GM23338 (cell line): ENCODE measurements at regions not wholly inside any gene's neighbourhood (a gene's known extent, or its start where the extent isn't known, plus 50 kb on each side); places are given as distances from the start of the nearest gene placed in this dataset.

ENCODE experiments used
- ATAC-seq: fragments of 200-7000 bp; cut with Tn5 transposase; 3 replicates; pipeline ENCODE4 v1.9.1; 2020
- DNase-seq: peaks from one replicate; pipeline ENCODE4 v3.0.0-alpha.2; 2015; ENCODE audit warnings: low spot score
- H2AFZ ChIP-seq: fragments of 200-600 bp; sonication (generic); 2 replicates; pipeline ENCODE4 v1.8.0; 2016; ENCODE audit warnings: antibody characterized with exemption, mild to moderate bottlenecking, moderate library complexity
- H3F3A ChIP-seq: fragments of 200-600 bp; sonication (generic); replicated peaks from 2 replicates; pipeline ENCODE4 v1.8.0; 2017; ENCODE audit warnings: antibody characterized with exemption, mixed run types, low read depth
- H3K27ac ChIP-seq: fragments of 200-600 bp; sonication (generic); 2 replicates; pipeline ENCODE4 v1.6.1; 2016; ENCODE audit warnings: low read depth
- H3K27me3 ChIP-seq: fragments of 200-600 bp; sonication (generic); 2 replicates; pipeline ENCODE4 v1.8.0; 2016; ENCODE audit warnings: mild to moderate bottlenecking, mixed run types, moderate library complexity; ENCODE audit not compliant: insufficient read depth
- H3K36me3 ChIP-seq: fragments of 200-600 bp; sonication (generic); 2 replicates; pipeline ENCODE4 v1.8.0; 2016; ENCODE audit warnings: mild to moderate bottlenecking; ENCODE audit not compliant: insufficient read depth
- H3K4me1 ChIP-seq: fragments of 200-600 bp; sonication (generic); 2 replicates; pipeline ENCODE4 v1.8.0; 2016; ENCODE audit warnings: mild to moderate bottlenecking, moderate library complexity; ENCODE audit not compliant: insufficient read depth
- H3K4me2 ChIP-seq: fragments of 200-600 bp; sonication (generic); 2 replicates; pipeline ENCODE4 v1.7.1; 2017; ENCODE audit warnings: mixed run types
- H3K4me3 ChIP-seq: fragments of 200-600 bp; sonication (generic); 2 replicates; pipeline ENCODE4 v1.6.1; 2016; ENCODE audit warnings: mixed run types
- H3K79me2 ChIP-seq: fragments of 200-600 bp; sonication (generic); replicated peaks from 2 replicates; pipeline ENCODE4 v1.8.0; 2017; ENCODE audit warnings: mild to moderate bottlenecking; ENCODE audit not compliant: insufficient read depth
- H3K9me2 ChIP-seq: fragments of 200-600 bp; sonication (generic); 2 replicates; pipeline ENCODE4 v1.8.0; 2017; ENCODE audit not compliant: insufficient read depth
- H4K20me1 ChIP-seq: fragments of 200-600 bp; sonication (generic); replicated peaks from 2 replicates; pipeline ENCODE4 v1.8.0; 2017; ENCODE audit warnings: mild to moderate bottlenecking; ENCODE audit not compliant: insufficient read depth
- H3K27ac Mint-ChIP-seq: 2 replicates; pipeline ENCODE4 v1.8.0; 2020; ENCODE audit warnings: inconsistent platforms, mild to moderate bottlenecking, moderate library complexity, mixed read lengths
- H3K27me3 Mint-ChIP-seq: 3 replicates; pipeline ENCODE4 v1.8.0; 2022; ENCODE audit warnings: low read depth, mild to moderate bottlenecking, moderate library complexity, mixed read lengths, inconsistent platforms; ENCODE audit not compliant: insufficient read depth, poor library complexity
- H3K36me3 Mint-ChIP-seq: 3 replicates; pipeline ENCODE4 v1.8.0; 2021; ENCODE audit warnings: low read depth, mild to moderate bottlenecking, inconsistent platforms, moderate library complexity, mixed read lengths
- H3K4me1 Mint-ChIP-seq: 3 replicates; pipeline ENCODE4 v1.8.0; 2020; ENCODE audit warnings: mild to moderate bottlenecking, inconsistent platforms, mixed read lengths
- H3K4me3 Mint-ChIP-seq: 3 replicates; pipeline ENCODE4 v1.8.0; 2021; ENCODE audit warnings: moderate library complexity, mild to moderate bottlenecking, inconsistent platforms, mixed read lengths
- H3K9me3 Mint-ChIP-seq: 3 replicates; pipeline ENCODE4 v1.8.0; 2020; ENCODE audit warnings: moderate library complexity, mild to moderate bottlenecking, inconsistent platforms, mixed read lengths
- EZH2phosphoT487 ChIP-seq: fragments of 200-600 bp; sonication (generic); IDR thresholded peaks from one replicate; pipeline ENCODE4 v1.8.1; 2018; ENCODE audit warnings: antibody characterized with exemption; ENCODE audit not compliant: unreplicated experiment
- JUNB ChIP-seq: IDR thresholded peaks from one replicate; pipeline ENCODE4 v1.6.1; 2016; ENCODE audit warnings: antibody characterized with exemption; ENCODE audit not compliant: unreplicated experiment
- NANOG ChIP-seq: IDR thresholded peaks from 2 replicates; pipeline ENCODE4 v1.6.1; 2016; ENCODE audit warnings: antibody characterized with exemption, borderline replicate concordance
- POLR2AphosphoS5 ChIP-seq: IDR thresholded peaks from 2 replicates; pipeline ENCODE4 v1.6.1; 2016; ENCODE audit warnings: antibody characterized with exemption, low read depth
- STAT1 ChIP-seq: IDR thresholded peaks from one replicate; pipeline ENCODE4 v1.6.1; 2016; ENCODE audit warnings: antibody characterized with exemption; ENCODE audit not compliant: unreplicated experiment
- ZNF114 ChIP-seq: fragments of 250-450 bp; sonication (Bioruptor Pico); IDR thresholded peaks from 2 replicates; pipeline ENCODE4 v1.5.0; 2020; ENCODE audit warnings: mild to moderate bottlenecking, moderate library complexity
- TF ChIP-seq, protein P1 (sequence below): IDR thresholded peaks from one replicate; pipeline ENCODE4 v1.6.1; 2018; ENCODE audit warnings: antibody characterized with exemption; ENCODE audit not compliant: unreplicated experiment
- TF ChIP-seq, protein P2 (sequence below), 2 experiments: fragments of 200-600 bp in 1 of 2; sonication (generic) in 1 of 2; conservative IDR thresholded peaks; 2 replicates each; pipeline versions ENCODE4 v1.5.1 to v1.6.1; 2016 to 2017; ENCODE audit warnings: antibody characterized with exemption in 2 of 2, low read depth in 2 of 2, mild to moderate bottlenecking in 2 of 2, moderate library complexity in 1 of 2
- TF ChIP-seq, protein P3 (sequence below): fragments of 250-450 bp; sonication (Bioruptor Pico); IDR thresholded peaks from 2 replicates; pipeline ENCODE4 v1.5.0; 2020; ENCODE audit warnings: mild to moderate bottlenecking, moderate library complexity

DNA sequence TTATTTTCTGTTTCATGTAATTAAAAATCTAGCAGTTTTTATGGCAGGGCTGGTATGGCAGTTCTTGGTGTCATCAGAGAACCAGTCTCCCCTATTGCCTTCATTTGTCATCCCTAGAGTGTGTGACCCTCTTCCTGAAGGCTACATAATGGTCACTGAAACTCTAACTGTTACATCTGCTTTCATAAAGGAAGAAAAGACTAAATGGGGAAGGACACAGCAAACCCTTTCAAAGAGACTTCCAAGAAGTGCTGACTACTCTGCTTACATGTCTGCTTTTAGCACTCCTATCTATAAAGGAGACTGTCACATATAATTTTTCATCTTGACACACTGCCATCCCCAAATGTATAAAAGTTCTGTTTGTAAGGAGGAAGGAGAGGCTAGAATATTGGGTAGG lies 105.9 kb upstream of the DIAPH2 start:
- H4K20me1 ChIP-seq, result no peaks in the 10 kb centered on the region
- no peak overlapping the region for H3K4me3 ChIP-seq
- no peaks in the 10 kb centered on the region for H3K4me1 Mint-ChIP-seq
- H3K27me3 ChIP-seq, result no peaks in the 10 kb centered on the region
- no peaks in the 10 kb centered on the region for H3K36me3 Mint-ChIP-seq
- H3K79me2 ChIP-seq, result no peaks in the 10 kb centered on the region
- H3F3A ChIP-seq, result no peaks in the 10 kb centered on the region
- H2AFZ ChIP-seq, result no peak overlapping the region
- H3K27ac ChIP-seq, result no peak overlapping the region
- no peak overlapping the region for H3K4me3 Mint-ChIP-seq
- ATAC-seq (no peak), DNase-seq (no peak)
- no peaks in the 10 kb centered on the region for H3K27me3 Mint-ChIP-seq
- no peak overlapping the region for H3K4me2 ChIP-seq
- no peaks in the 10 kb centered on the region; the same call in 1 of the 2 replicates for H3K9me2 ChIP-seq
- no peaks in the 10 kb centered on the region for H3K36me3 ChIP-seq
- H3K27ac Mint-ChIP-seq, result no peak overlapping the region
- H3K4me1 ChIP-seq, result no peaks in the 10 kb centered on the region
- TF ChIP-seq JUNB (no peak), EZH2phosphoT487 (no peak), STAT1 (no peak), ZNF114 (CRISPR knock-in tag) (no peak), NANOG (no peak)
- TF ChIP-seq, protein P1, sequence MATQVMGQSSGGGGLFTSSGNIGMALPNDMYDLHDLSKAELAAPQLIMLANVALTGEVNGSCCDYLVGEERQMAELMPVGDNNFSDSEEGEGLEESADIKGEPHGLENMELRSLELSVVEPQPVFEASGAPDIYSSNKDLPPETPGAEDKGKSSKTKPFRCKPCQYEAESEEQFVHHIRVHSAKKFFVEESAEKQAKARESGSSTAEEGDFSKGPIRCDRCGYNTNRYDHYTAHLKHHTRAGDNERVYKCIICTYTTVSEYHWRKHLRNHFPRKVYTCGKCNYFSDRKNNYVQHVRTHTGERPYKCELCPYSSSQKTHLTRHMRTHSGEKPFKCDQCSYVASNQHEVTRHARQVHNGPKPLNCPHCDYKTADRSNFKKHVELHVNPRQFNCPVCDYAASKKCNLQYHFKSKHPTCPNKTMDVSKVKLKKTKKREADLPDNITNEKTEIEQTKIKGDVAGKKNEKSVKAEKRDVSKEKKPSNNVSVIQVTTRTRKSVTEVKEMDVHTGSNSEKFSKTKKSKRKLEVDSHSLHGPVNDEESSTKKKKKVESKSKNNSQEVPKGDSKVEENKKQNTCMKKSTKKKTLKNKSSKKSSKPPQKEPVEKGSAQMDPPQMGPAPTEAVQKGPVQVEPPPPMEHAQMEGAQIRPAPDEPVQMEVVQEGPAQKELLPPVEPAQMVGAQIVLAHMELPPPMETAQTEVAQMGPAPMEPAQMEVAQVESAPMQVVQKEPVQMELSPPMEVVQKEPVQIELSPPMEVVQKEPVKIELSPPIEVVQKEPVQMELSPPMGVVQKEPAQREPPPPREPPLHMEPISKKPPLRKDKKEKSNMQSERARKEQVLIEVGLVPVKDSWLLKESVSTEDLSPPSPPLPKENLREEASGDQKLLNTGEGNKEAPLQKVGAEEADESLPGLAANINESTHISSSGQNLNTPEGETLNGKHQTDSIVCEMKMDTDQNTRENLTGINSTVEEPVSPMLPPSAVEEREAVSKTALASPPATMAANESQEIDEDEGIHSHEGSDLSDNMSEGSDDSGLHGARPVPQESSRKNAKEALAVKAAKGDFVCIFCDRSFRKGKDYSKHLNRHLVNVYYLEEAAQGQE, result no peak
- no peaks in the 10 kb centered on the region for H3K9me3 Mint-ChIP-seq

DNA sequence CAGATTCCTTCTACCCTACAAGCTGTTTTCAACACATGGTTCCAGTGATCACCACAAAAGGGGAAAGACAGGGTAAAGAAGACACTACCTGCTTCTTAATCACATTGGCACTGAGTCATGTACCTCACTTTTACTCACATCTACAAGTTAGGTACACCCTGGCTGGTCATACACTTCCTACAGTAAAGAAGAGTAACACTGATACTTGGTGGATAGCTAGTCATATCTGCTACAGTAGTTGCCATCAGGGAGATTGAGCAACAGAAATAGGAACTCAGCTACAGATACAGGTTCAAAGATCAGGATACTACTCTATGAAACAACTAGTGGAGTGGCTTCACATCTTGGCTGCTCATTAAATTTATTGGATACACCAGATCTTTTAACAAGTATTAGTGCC lies 105.4 kb upstream of the DIAPH2 start:
- Histone ChIP-seq H4K20me1 (no peaks in the 10 kb centered on the region), H3K9me2 (no peaks in the 10 kb centered on the region; the same call in 1 of the 2 replicates), H3K4me1 (no peaks in the 10 kb centered on the region), H3K4me2 (no peak overlapping the region), H3F3A (no peaks in the 10 kb centered on the region), H2AFZ (no peak overlapping the region), H3K79me2 (no peaks in the 10 kb centered on the region), H3K27ac (no peak overlapping the region), H3K27me3 (no peaks in the 10 kb centered on the region), H3K4me3 (no peak overlapping the region), H3K36me3 (no peaks in the 10 kb centered on the region)
- no peak overlapping the region for H3K27ac Mint-ChIP-seq
- TF ChIP-seq, protein P2, sequence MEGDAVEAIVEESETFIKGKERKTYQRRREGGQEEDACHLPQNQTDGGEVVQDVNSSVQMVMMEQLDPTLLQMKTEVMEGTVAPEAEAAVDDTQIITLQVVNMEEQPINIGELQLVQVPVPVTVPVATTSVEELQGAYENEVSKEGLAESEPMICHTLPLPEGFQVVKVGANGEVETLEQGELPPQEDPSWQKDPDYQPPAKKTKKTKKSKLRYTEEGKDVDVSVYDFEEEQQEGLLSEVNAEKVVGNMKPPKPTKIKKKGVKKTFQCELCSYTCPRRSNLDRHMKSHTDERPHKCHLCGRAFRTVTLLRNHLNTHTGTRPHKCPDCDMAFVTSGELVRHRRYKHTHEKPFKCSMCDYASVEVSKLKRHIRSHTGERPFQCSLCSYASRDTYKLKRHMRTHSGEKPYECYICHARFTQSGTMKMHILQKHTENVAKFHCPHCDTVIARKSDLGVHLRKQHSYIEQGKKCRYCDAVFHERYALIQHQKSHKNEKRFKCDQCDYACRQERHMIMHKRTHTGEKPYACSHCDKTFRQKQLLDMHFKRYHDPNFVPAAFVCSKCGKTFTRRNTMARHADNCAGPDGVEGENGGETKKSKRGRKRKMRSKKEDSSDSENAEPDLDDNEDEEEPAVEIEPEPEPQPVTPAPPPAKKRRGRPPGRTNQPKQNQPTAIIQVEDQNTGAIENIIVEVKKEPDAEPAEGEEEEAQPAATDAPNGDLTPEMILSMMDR (conservative IDR thresholded peaks at IDR 0.05; ENCODE audit: low read depth in 2 of 2), result no peak
- no peak for TF ChIP-seq STAT1
- no peak for TF ChIP-seq POLR2AphosphoS5
- TF ChIP-seq, protein P3, sequence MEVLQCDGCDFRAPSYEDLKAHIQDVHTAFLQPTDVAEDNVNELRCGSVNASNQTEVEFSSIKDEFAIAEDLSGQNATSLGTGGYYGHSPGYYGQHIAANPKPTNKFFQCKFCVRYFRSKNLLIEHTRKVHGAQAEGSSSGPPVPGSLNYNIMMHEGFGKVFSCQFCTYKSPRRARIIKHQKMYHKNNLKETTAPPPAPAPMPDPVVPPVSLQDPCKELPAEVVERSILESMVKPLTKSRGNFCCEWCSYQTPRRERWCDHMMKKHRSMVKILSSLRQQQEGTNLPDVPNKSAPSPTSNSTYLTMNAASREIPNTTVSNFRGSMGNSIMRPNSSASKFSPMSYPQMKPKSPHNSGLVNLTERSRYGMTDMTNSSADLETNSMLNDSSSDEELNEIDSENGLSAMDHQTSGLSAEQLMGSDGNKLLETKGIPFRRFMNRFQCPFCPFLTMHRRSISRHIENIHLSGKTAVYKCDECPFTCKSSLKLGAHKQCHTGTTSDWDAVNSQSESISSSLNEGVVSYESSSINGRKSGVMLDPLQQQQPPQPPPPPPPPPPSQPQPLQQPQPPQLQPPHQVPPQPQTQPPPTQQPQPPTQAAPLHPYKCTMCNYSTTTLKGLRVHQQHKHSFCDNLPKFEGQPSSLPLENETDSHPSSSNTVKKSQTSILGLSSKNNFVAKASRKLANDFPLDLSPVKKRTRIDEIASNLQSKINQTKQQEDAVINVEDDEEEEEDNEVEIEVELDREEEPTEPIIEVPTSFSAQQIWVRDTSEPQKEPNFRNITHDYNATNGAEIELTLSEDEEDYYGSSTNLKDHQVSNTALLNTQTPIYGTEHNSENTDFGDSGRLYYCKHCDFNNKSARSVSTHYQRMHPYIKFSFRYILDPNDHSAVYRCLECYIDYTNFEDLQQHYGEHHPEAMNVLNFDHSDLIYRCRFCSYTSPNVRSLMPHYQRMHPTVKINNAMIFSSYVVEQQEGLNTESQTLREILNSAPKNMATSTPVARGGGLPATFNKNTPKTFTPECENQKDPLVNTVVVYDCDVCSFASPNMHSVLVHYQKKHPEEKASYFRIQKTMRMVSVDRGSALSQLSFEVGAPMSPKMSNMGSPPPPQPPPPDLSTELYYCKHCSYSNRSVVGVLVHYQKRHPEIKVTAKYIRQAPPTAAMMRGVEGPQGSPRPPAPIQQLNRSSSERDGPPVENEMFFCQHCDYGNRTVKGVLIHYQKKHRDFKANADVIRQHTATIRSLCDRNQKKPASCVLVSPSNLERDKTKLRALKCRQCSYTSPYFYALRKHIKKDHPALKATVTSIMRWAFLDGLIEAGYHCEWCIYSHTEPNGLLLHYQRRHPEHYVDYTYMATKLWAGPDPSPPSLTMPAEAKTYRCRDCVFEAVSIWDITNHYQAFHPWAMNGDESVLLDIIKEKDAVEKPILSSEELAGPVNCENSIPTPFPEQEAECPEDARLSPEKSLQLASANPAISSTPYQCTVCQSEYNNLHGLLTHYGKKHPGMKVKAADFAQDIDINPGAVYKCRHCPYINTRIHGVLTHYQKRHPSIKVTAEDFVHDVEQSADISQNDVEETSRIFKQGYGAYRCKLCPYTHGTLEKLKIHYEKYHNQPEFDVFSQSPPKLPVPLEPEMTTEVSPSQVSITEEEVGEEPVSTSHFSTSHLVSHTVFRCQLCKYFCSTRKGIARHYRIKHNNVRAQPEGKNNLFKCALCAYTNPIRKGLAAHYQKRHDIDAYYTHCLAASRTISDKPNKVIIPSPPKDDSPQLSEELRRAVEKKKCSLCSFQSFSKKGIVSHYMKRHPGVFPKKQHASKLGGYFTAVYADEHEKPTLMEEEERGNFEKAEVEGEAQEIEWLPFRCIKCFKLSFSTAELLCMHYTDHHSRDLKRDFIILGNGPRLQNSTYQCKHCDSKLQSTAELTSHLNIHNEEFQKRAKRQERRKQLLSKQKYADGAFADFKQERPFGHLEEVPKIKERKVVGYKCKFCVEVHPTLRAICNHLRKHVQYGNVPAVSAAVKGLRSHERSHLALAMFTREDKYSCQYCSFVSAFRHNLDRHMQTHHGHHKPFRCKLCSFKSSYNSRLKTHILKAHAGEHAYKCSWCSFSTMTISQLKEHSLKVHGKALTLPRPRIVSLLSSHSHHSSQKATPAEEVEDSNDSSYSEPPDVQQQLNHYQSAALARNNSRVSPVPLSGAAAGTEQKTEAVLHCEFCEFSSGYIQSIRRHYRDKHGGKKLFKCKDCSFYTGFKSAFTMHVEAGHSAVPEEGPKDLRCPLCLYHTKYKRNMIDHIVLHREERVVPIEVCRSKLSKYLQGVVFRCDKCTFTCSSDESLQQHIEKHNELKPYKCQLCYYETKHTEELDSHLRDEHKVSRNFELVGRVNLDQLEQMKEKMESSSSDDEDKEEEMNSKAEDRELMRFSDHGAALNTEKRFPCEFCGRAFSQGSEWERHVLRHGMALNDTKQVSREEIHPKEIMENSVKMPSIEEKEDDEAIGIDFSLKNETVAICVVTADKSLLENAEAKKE (CRISPR knock-in tag), result no peak
- no peaks in the 10 kb centered on the region for H3K36me3 Mint-ChIP-seq
- no peak for ATAC-seq
- no peaks in the 10 kb centered on the region for H3K27me3 Mint-ChIP-seq
- DNase-seq, result no peak
- no peaks in the 10 kb centered on the region for H3K4me1 Mint-ChIP-seq
- H3K9me3 Mint-ChIP-seq, result no peaks in the 10 kb centered on the region
- no peak overlapping the region for H3K4me3 Mint-ChIP-seq
